ENCODE measurements at regions not wholly inside any gene's neighbourhood (a gene's known extent, or its start where the extent isn't known, plus 50 kb on each side); places are given as distances from the start of the nearest gene placed in this dataset.
"Not testable (repeated sequence)": the region's sequence is repeated elsewhere in the genome, so short reads cannot be mapped to it uniquely, and the experiment has no call there.

DNA sequence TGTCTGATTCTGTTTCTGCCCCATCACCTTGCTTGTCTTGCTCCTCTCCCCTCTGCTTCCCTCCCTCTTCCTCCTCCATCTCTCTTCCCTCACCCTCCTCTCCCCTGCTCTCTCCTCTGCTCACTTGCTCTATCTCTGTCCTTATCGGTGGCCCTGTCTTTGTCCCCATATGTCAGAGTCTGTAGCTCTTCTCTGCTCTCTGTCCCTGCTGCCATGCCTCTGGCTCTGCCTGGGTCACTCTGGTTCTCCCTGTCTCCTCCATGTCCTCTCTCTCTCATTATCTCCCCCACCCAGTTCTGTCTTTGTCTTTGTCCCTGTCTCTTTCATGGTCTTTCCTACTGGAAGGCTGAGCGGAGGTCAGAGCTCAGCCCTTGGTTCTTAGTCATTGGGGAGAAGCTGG lies 169.1 kb upstream of the NLRP1 start:
- no peak for DNase-seq

DNA sequence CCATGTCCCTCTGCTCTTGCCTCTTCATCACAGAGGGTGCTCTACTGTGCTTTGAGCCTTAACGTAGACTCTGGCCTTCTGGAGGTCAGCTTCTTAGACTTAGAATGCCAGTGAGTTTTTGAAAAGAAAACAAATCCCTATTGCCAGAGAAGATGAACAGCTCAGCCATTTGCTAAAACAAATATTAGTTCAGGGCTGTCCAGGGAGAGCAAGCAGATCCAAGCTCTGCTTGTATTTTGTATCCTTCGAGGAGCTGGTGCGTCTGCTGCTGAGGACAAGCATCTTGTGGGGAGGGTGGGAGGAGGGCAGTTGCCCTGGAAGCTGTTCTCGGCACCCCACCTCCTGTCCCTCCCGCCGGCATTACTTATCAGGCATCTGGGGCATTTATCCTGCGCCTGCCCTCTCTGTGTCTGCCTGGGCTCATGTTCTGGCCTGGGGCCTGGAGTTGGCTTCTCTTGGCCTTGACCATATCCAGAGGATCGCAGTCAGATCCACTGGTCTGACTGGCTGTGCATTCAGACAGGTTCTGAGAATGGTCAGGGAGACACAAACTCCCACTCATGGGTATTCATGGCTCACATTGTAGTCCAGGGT lies 173.1 kb upstream of the NLRP1 start:
- DNase-seq = no peak

DNA sequence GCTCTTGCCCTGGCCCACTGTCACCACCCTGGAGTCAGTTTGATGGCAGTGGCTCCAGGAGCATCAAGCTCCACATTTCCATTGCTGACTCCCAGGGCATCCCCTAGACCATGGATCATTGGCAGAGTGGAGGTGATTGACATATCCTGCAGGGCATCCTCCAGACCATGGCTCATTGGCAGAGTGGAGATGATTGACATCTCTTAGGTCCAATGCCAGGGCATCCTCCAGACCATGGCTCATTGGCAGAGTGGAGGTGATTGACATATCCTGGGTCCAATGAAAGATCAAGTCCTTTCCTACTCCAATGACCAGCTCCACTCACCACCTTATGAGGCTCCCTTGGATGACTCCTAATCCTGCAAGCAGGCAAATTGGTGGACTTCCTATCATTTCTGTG lies 174.3 kb upstream of the NLRP1 start:
- DNase-seq = no peak

- DNase-seq = no peak
Measured at GRCh38 chr17:5759501-5759925, 175.2 kb upstream of the NLRP1 start.

GRCh38 chr17:5762191-5762590 lies 177.9 kb upstream of the NLRP1 start:
- no peak for DNase-seq

- no peak for DNase-seq
Measured at GRCh38 chr17:5763595-5764306, 179.4 kb upstream of the NLRP1 start.

DNA sequence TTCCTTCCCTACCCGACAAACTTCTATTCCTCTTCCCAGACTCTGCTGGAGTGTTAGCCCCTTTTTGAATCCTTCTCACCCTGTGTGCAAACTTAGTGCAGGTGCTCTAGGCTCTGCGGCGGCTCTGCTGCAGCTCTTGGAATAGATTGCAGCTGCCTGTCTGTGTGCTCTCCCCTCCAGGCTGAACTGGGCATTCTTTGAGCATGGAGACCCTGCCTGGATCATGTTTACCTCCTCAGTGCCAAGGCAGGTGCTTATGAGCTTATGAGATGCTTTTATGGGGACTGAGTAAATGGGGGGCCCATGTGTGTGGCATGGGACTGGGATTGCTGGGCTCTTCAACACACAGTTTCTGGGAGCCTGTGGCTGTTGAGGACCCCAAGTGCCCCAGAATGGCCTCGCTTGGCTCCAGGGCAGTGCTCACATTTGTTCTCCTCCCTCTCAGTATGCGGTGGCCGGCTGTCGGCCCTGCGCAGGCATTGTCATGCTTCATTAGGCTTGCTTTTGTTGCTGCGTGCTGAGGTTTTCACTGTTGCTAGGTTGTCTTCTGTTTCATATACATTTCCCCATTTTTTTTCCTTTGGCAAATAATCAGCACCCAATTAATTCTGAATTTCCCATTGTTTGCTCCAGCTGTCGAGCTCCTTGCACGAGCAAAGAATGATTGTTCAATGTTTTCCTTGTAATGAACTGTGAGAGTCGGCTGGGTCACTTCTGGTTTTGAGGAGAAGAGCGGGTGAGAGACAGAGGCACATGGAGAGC lies 185.5 kb upstream of the NLRP1 start:
- DNase-seq = no peak

GRCh38 chr17:5770441-5771270 lies 186.3 kb upstream of the NLRP1 start:
- DNase-seq = no peak

GRCh38 chr17:5771271-5771577 lies 186.9 kb upstream of the NLRP1 start:
- not testable (repeated sequence) for DNase-seq

- DNase-seq = not testable (repeated sequence)
Measured at GRCh38 chr17:5772017-5772416, 187.7 kb upstream of the NLRP1 start.

GRCh38 chr17:5772720-5773119 lies 188.4 kb upstream of the NLRP1 start:
- DNase-seq = no peak

DNA sequence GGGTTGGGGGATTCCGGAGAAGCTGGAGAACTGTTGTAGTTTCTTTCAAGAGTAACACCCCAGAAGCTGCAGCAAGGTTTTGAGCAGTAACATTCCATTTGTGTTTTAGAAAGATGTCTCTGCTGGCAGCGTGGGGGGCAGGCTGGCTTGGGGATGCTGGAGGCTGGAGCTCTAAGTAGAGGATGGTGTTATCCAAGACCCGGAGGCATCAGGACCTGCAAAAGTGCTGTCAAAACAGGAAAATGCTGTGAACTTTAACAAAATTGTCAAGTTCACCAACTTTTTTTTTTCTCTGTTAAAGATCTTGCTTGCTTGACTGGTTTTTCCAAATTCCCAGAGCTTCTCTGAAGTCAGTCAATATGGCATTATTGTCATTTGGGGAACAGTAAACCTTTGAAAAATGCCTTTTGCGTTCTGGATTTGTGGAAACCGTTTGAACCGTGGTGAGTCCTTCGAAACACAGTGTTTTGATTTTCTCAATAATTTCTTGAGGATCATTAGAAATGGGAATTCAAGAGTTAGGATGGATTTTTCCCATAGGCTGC lies 189.6 kb upstream of the NLRP1 start:
- no peak for DNase-seq

DNA sequence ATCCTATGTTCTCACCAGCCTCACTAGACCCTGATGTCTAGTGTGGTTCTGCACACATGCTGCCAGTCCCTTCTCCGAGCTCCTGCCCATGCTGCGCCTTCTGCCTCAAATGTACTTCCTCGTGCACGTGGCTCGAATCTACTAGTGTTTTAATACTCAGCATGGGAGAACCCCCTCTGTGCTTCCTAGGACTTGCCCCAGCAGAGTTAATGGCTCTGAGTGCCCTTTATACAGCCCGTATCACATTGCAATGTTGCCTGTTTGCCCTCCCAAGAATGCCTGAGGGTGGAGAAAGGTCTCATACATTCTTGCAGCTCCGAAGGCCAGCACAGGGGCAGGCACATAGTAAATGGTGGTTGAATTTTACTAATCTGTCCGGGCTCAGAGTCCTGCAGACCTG lies 190.8 kb upstream of the NLRP1 start:
- DNase-seq = no peak

GRCh38 chr17:5780476-5780875 lies 196.2 kb upstream of the NLRP1 start:
- DNase-seq = no peak

DNA sequence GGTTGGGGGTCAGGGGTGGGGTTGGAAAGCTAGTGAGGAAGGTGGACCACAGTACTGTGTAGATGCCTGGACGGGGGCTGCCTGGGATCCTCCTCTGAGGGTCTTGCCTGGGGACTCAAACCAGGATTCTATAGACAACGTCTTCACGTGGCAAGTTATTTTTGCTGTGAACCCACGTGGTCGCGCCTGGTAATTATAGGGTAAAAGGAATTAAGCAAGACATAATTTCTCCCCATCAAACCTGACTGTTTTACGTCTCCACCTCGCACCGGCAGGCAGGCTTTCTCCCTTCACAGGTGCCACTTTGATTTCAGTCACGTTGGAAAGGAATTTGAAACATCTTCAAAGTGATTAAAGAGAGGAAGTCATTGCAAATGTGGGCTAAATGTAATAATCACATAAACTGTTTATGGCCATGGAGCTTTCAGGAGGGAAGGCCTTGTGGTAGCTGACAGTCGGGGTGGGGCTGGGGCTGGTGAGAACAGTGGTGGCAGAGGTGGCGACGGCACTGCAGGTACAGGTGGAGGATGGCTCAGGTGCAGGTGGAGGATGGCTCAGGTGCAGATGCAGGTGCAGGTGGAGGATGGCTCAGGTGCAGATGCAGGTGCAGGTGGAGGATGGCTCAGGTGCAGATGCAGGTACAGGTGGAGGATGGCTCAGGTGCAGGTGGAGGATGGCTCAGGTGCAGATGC lies 197.1 kb upstream of the NLRP1 start:
- DNase-seq = no peak

- DNase-seq = no peak
Measured at GRCh38 chr17:5783269-5783668, 199.0 kb upstream of the NLRP1 start.

- no peak for DNase-seq
Measured at GRCh38 chr17:5783851-5784250, 199.5 kb upstream of the NLRP1 start.

GRCh38 chr17:5784791-5785190 lies 200.5 kb upstream of the NLRP1 start:
- no peak for DNase-seq

GRCh38 chr17:5785338-5785737 lies 201.0 kb upstream of the NLRP1 start:
- no peak for DNase-seq

DNA sequence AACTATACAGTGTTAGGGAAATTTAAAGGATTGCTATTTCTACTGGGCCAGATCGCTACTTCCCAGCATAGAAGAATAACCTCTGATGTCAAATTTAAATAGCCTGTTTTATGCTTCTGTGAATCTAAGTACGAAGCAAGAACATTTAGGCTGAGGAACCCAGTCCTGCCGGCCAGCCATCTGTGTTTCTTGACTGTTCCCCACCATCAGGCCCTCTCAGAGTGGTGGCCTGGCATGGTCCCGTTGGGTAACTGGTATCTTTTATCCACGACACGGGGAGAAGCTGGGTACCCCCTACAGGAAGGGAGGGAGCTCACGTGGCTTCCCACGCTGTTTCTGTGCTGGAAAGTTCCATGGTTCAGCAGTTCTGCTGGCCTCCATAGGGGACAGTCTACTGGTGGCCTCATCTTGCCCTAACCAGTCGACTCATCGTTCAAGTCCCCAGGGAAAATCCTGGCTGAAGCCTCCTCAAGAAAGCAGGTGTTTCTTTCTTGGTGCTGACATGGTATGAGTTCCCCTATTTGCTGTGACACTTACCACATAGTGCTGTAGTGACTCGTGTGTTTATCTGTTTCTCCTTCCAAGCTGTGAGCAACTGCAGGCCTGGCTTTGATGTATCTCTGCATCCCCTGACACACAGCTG lies 201.7 kb upstream of the NLRP1 start:
- DNase-seq = no peak

- DNase-seq = no peak
Measured at GRCh38 chr17:5786510-5786875, 202.2 kb upstream of the NLRP1 start.

DNA sequence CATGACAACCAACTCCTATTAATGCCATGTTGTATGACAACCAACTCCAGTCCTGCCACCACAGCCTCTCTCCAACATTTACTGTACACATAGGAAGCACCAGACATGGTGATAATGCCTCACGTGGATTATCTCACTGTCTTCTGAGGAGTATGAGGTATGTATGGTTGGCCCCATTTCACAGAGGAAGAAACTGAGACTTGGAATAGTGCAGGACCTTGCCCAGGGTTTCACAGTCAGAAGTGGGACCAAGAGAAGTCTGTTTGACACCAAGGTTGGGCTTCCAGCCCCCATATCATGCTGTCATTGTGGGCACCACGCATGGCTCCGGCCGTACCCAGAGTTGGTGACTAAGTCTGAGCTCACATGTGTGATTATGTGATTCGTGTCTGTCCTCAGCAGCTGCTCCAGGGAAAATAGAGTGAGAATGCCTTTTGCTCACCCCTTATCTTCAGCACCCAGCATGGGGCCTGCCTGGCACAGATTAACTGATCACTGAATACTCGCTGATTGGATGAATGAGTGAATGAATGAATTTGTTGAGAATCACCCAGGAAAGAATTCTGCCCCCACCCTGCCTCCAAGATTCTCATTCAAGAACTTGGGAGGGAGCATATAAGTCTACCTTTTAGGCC lies 204.1 kb upstream of the NLRP1 start:
- no peak for DNase-seq

Measured in NCI-H2029 (cell line).